H1 (cell line): ENCODE measurements at regions not wholly inside any gene's neighbourhood (a gene's known extent, or its start where the extent isn't known, plus 50 kb on each side); places are given as distances from the start of the nearest gene placed in this dataset.

Source experiments
- CTCF ChIA-PET: fragments of 300-600 bp; sonication (Branson Sonifier 250); formaldehyde crosslinking; loops from one replicate; lab custom pipeline; 2021; ENCODE audit not compliant: partially characterized antibody; lab: Charles Lee
- POLR2A ChIA-PET: fragments of 300-600 bp; sonication (Branson Sonifier 250); formaldehyde crosslinking; loops from one replicate; lab custom pipeline; 2021; ENCODE audit warnings: inconsistent platforms; ENCODE audit not compliant: partially characterized antibody; lab: Charles Lee
- DNase-seq, 2 experiments: peaks; one replicate each; pipeline versions ENCODE4 v3.0.0 to v3.0.0-alpha.2; 2010 to 2022; ENCODE audit warnings: low spot score in 2 of 2, low read depth in 1 of 2, mixed read lengths in 1 of 2
- FAIRE-seq: peaks from 2 replicates; lab custom pipeline; 2011; peaks lifted over from hg19 to GRCh38; lab: Jason Lieb, UNC
- H2AFZ ChIP-seq: 2 replicates; pipeline ENCODE4 v1.8.1; 2012; ENCODE audit warnings: low read length, inconsistent platforms
- H2AK5ac ChIP-seq: 2 replicates; pipeline ENCODE4 v1.6.1; 2013; ENCODE audit warnings: low read depth, low read length
- H2BK120ac ChIP-seq: replicated peaks from 2 replicates; pipeline ENCODE3; 2013; ENCODE audit warnings: low read depth, low read length, inconsistent platforms
- H2BK12ac ChIP-seq: 2 replicates; pipeline ENCODE4 v1.6.1; 2013; ENCODE audit warnings: low read depth, low read length
- H2BK15ac ChIP-seq: 2 replicates; pipeline ENCODE4 v1.6.1; 2013; ENCODE audit warnings: low read length
- H2BK20ac ChIP-seq: 2 replicates; pipeline ENCODE4 v1.6.1; 2013; ENCODE audit warnings: low read length
- H2BK5ac ChIP-seq: 2 replicates; pipeline ENCODE4 v1.6.1; 2013; ENCODE audit warnings: low read depth, low read length
- H3K14ac ChIP-seq: 2 replicates; pipeline ENCODE4 v1.6.1; 2013; ENCODE audit warnings: inconsistent platforms; ENCODE audit not compliant: insufficient read length
- H3K18ac ChIP-seq: 2 replicates; pipeline ENCODE4 v1.6.1; 2013; ENCODE audit warnings: low read length; ENCODE audit errors: extremely low read depth
- H3K23ac ChIP-seq: 2 replicates; pipeline ENCODE4 v1.6.1; 2013; ENCODE audit warnings: inconsistent platforms; ENCODE audit not compliant: insufficient read length
- H3K23me2 ChIP-seq: 2 replicates; pipeline ENCODE4 v1.6.1; 2013; ENCODE audit warnings: low read depth, low read length
- H3K27ac ChIP-seq: 2 replicates; pipeline ENCODE4 v1.6.1; 2011; ENCODE audit warnings: low read depth, low read length, inconsistent platforms
- H3K27me3 ChIP-seq, 4 experiments: replicated peaks in 1 of 4; 1 replicate in 1 of 4; 2 replicates in 3 of 4; pipeline versions ENCODE4 v1.6.1 to v1.8.1; 2011 to 2013; ENCODE audit warnings: low read length in 3 of 4, mild to moderate bottlenecking in 3 of 4, inconsistent platforms in 2 of 4, mixed read lengths in 2 of 4, moderate library complexity in 1 of 4; ENCODE audit not compliant: control insufficient read depth in 3 of 4, insufficient read depth in 3 of 4; ENCODE audit errors: extremely low read depth in 1 of 4
- H3K36me3 ChIP-seq, 4 experiments: 2 replicates each; pipeline versions ENCODE4 v1.6.1 to v1.8.1; 2011 to 2013; ENCODE audit warnings: mild to moderate bottlenecking in 4 of 4, low read length in 3 of 4, moderate library complexity in 2 of 4, control low read depth in 1 of 4, inconsistent platforms in 1 of 4; ENCODE audit not compliant: insufficient read depth in 4 of 4, control insufficient read depth in 2 of 4
- H3K4ac ChIP-seq: replicated peaks from 2 replicates; pipeline ENCODE3; 2013; ENCODE audit warnings: low read length, low read depth, mixed read lengths, inconsistent platforms; ENCODE audit not compliant: insufficient read length
- H3K4me1 ChIP-seq, 4 experiments: replicated peaks in 1 of 4; 1 replicate in 1 of 4; 2 replicates in 3 of 4; pipeline versions ENCODE4 v1.6.1 to v1.8.1; 2011 to 2013; ENCODE audit warnings: low read length in 3 of 4, inconsistent platforms in 2 of 4, mixed read lengths in 1 of 4; ENCODE audit not compliant: insufficient read depth in 4 of 4, control insufficient read depth in 3 of 4
- H3K4me2 ChIP-seq, 2 experiments: 2 replicates each; pipeline versions ENCODE4 v1.6.1 to v1.8.1; 2011 to 2013; ENCODE audit warnings: low read depth in 2 of 2, low read length in 2 of 2, control low read depth in 1 of 2, inconsistent platforms in 1 of 2, mild to moderate bottlenecking in 1 of 2; ENCODE audit not compliant: insufficient read depth in 1 of 2
- H3K4me3 ChIP-seq, 4 experiments: fragments of 200-600, 300-600 bp in 1 of 4; sonication (generic), shearing (Covaris generic), sonication (Bioruptor Twin) in 1 of 4; 2 replicates each; pipeline versions ENCODE4 v1.5.1 to v1.8.1; 2011 to 2016; ENCODE audit warnings: low read length in 4 of 4, low read depth in 3 of 4, control low read depth in 2 of 4, inconsistent platforms in 2 of 4, mild to moderate bottlenecking in 2 of 4, mixed read lengths in 1 of 4, moderate library complexity in 1 of 4; ENCODE audit not compliant: insufficient read depth in 2 of 4; ENCODE audit errors: extremely low read depth in 1 of 4
- H3K56ac ChIP-seq: replicated peaks from 2 replicates; pipeline ENCODE3; 2013; ENCODE audit warnings: low read depth, mild to moderate bottlenecking, mixed read lengths, low read length, inconsistent platforms; ENCODE audit not compliant: insufficient read length
- H3K79me1 ChIP-seq: 2 replicates; pipeline ENCODE4 v1.6.1; 2013; ENCODE audit warnings: low read depth, low read length, control low read depth
- H3K79me2 ChIP-seq, 2 experiments: 2 replicates each; pipeline versions ENCODE4 v1.6.1 to v1.8.1; 2012 to 2013; ENCODE audit warnings: low read length in 2 of 2, mild to moderate bottlenecking in 2 of 2, inconsistent platforms in 1 of 2; ENCODE audit not compliant: insufficient read depth in 2 of 2, control insufficient read depth in 1 of 2
- H3K9ac ChIP-seq, 4 experiments: replicated peaks in 1 of 4; 1 replicate in 1 of 4; 2 replicates in 3 of 4; pipeline versions ENCODE4 v1.6.1 to v1.8.1; 2011 to 2013; ENCODE audit warnings: low read depth in 3 of 4, low read length in 3 of 4, control low read depth in 2 of 4, mild to moderate bottlenecking in 2 of 4, moderate library complexity in 2 of 4, inconsistent platforms in 1 of 4; ENCODE audit errors: extremely low read depth in 1 of 4
- H3K9me3 ChIP-seq, 2 experiments: 2 replicates each; pipeline versions ENCODE4 v1.6.1 to v1.8.1; 2012 to 2013; ENCODE audit warnings: mild to moderate bottlenecking in 2 of 2, moderate library complexity in 2 of 2, control low read depth in 1 of 2, inconsistent platforms in 1 of 2, low read depth in 1 of 2, low read length in 1 of 2, mixed read lengths in 1 of 2; ENCODE audit not compliant: insufficient read depth in 2 of 2
- H4K20me1 ChIP-seq, 2 experiments: replicated peaks in 1 of 2; 2 replicates each; pipeline versions ENCODE3 to v1.8.1; 2011 to 2013; ENCODE audit warnings: inconsistent platforms in 2 of 2, low read length in 2 of 2, mild to moderate bottlenecking in 1 of 2; ENCODE audit not compliant: insufficient read depth in 2 of 2, control insufficient read depth in 1 of 2
- H4K5ac ChIP-seq: 2 replicates; pipeline ENCODE4 v1.6.1; 2013; ENCODE audit warnings: low read length, low read depth, mixed read lengths, inconsistent platforms; ENCODE audit not compliant: insufficient read length
- H4K8ac ChIP-seq: 2 replicates; pipeline ENCODE4 v1.8.0; 2013; ENCODE audit warnings: mild to moderate bottlenecking, moderate library complexity, low read length, inconsistent platforms; ENCODE audit not compliant: insufficient read depth; ENCODE audit errors: extremely low read depth
- H4K91ac ChIP-seq: replicated peaks from 2 replicates; pipeline ENCODE3; 2013; ENCODE audit warnings: low read length, mixed read lengths, inconsistent platforms; ENCODE audit not compliant: insufficient read length
- CHD2 ChIP-seq: IDR thresholded peaks from 2 replicates; pipeline ENCODE4 v1.6.1; 2012; ENCODE audit warnings: low read length, improper control_type of control experiment
- NANOG ChIP-seq: IDR thresholded peaks from 2 replicates; pipeline ENCODE4 v1.6.1; 2011; ENCODE audit warnings: low read length, low read depth, mild to moderate bottlenecking, inconsistent platforms; ENCODE audit not compliant: insufficient read depth, poor library complexity, severe bottlenecking
- WGBS, 2 experiments: shearing (Covaris generic) in 1 of 2; methylation state at CpG; one replicate each; pipeline versions ENCODE4 v1.1.6 to v1.1.7; 2013 to 2015; ENCODE audit warnings: low lambda C conversion rate in 2 of 2, mixed read lengths in 2 of 2, inconsistent platforms in 1 of 2, low coverage in 1 of 2, missing lambda C conversion rate in 1 of 2; ENCODE audit not compliant: insufficient replicate concordance in 2 of 2, insufficient coverage in 1 of 2, insufficient read length in 1 of 2; ENCODE audit errors: extremely low coverage in 1 of 2, missing lambda C conversion rate in 1 of 2; 5-methylcytosine and 5-hydroxymethylcytosine counted together

GRCh38 chr4:178523038-178523437 lies 1080.8 kb upstream of the AGA start:
- Histone ChIP-seq H4K8ac (no peak overlapping the region), H4K5ac (no peak overlapping the region), H3K9me3 (no peaks in the 10 kb centered on the region), H3K56ac (no peak overlapping the region), H3K27me3 (no peaks in the 10 kb centered on the region), H4K91ac (no peak overlapping the region), H2BK15ac (no peak overlapping the region), H2AK5ac (no peak overlapping the region), H3K4me1 (no peaks in the 10 kb centered on the region), H3K18ac (no peak overlapping the region), H2BK5ac (no peak overlapping the region), H2AFZ (no peak overlapping the region), H3K23ac (no peak overlapping the region), H3K79me1 (no peaks in the 10 kb centered on the region), H2BK20ac (no peak overlapping the region), H3K4ac (no peak overlapping the region), H2BK120ac (no peak overlapping the region), H3K14ac (no peak overlapping the region), H3K36me3 (no peaks in the 10 kb centered on the region), H4K20me1 (no peaks in the 10 kb centered on the region), H2BK12ac (no peak overlapping the region), H3K23me2 (no peaks in the 10 kb centered on the region), H3K4me2 (no peak overlapping the region), H3K27ac (no peak overlapping the region), H3K79me2 (no peaks in the 10 kb centered on the region), H3K9ac (no peak overlapping the region), H3K4me3 (no peak overlapping the region)
- ChIA-PET POLR2A (no interaction called here), CTCF (no interaction called here)
- FAIRE-seq = no peak
- TF ChIP-seq CHD2 (no peak), NANOG (no peak)
- 80% methylated on average over 3 of the region's 3 CpGs; no CpG with 5 or more reads in 1 of the 2 experiments for WGBS, 2 experiments
- DNase-seq = no peak
